Fibroblast of skin of left quadriceps (primary cell): ENCODE measurements at regions not wholly inside any gene's neighbourhood (a gene's known extent, or its start where the extent isn't known, plus 50 kb on each side); places are given as distances from the start of the nearest gene placed in this dataset.
"Not testable (repeated sequence)": the region's sequence is repeated elsewhere in the genome, so short reads cannot be mapped to it uniquely, and the experiment has no call there.

Source experiments
- DNase-seq, 2 experiments: peaks; one replicate each; pipeline ENCODE4 v3.0.0-alpha.2; 2013; ENCODE audit warnings: low read depth in 2 of 2

GRCh38 chr21:31531967-31532366 lies 127.5 kb upstream of the SOD1 start:
- DNase-seq = no peak

DNA sequence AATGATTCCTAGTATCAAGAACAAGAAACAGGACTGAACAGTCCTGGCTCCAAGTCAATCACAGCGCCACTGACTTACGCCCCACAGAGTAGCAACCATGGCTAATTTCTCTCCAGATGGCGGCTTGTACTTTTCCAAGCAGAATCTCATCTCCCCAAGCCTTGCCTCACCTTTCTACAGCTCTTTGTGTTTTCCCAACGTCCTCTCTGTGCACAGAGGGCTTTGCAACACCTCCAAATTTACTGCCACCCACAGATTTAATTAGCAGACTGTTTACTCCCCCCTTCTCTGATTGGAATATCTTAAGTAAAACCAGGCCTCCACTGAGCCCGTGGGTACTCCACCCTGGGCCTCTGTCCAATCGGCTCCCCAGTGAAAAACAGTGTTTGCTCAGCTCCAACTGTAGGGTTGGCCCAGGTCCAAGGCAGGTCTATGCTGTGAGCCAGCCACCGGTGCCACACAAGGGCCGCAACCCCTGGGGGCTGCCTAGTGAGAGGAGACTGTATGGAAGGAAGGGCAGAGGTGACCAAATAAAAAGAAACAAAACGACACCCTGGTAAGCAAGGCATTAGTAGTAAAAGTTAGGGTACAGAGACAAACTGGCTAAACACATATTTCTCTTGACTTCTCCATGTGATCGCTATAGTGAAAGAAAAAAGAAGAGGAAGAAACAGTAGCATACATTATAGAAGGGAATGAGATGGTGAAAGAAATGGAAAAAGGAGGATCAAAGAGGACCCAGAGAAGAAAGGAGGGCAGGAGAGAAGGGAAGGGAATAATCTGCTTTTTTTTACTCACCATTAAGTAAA lies 128.4 kb upstream of the SOD1 start:
- no peak for DNase-seq

GRCh38 chr21:31530364-31530763 lies 129.1 kb upstream of the SOD1 start:
- no peak for DNase-seq

DNA sequence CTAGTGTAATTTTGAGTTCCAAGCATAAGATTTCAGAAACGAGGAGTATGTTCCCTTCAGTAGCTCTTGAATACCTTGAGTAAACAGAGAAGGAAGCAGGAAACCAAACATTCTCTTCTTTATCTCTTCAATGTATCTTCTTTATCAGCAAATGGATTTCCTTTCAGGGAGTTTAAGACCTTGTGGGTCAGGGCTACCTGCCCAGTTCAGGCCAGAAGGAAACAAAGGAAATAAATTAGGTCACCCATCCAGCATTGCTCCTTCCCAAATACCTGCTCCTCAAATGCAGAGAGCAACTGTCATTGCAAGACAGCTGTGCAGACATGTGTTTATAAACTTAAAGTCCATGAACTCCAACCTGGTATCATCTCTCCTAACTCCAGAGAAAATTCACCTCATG lies 130.1 kb upstream of the SOD1 start:
- DNase-seq = no peak

DNA sequence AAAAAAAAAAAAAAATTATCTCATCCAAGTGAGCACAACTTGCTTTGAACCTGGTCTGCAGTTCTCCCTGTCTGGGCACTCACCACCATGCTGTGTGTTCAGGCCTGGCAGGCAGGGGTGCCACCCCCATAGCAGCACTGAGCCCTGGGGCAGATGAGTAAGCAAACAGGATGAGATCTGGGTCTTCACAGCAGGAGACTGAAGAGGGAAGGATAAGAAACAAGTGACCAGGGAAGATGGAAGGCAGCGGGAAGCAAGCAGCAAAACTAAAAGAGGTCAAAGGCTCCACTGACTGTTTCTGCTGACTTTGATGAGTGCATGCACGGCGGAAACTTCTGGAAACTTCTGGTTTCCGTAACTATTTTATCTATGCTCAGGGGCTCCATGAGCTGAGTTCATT lies 133.5 kb upstream of the SOD1 start:
- DNase-seq = no peak

GRCh38 chr21:31524140-31524539 lies 135.4 kb upstream of the SOD1 start:
- no peak for DNase-seq

- DNase-seq = no peak
These were observed 138.0 kb upstream of the SOD1 start for GRCh38 chr21:31521515-31521914.

DNA sequence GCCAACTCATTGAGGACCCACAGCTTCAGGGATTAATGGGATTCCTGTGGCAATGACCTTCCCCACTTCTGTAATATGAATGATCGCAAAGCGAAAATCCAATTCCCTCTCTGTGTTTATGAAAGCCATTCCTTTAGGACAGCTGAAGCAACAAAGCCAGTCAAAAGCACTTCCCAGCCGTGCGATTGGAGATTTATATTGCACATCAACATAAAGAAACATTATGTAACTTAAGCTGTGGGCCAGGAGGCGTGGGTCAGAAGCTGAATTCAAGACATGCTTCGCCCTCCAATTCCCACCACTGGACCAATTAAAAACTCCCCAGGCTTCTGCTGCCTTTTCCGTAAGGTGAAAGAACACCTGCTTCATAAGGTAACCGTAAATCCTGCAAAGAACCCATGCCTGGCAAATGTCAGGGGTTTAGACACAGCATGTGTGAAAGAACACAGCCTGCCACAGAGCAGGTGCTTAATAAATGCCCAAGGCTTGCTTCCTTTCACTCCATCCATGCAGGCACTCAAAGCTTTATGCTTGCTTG lies 138.9 kb upstream of the SOD1 start:
- DNase-seq = peak in 1 of 2 experiments; percentile 7

GRCh38 chr21:31518580-31518979 lies 140.9 kb upstream of the SOD1 start:
- DNase-seq = no peak

DNA sequence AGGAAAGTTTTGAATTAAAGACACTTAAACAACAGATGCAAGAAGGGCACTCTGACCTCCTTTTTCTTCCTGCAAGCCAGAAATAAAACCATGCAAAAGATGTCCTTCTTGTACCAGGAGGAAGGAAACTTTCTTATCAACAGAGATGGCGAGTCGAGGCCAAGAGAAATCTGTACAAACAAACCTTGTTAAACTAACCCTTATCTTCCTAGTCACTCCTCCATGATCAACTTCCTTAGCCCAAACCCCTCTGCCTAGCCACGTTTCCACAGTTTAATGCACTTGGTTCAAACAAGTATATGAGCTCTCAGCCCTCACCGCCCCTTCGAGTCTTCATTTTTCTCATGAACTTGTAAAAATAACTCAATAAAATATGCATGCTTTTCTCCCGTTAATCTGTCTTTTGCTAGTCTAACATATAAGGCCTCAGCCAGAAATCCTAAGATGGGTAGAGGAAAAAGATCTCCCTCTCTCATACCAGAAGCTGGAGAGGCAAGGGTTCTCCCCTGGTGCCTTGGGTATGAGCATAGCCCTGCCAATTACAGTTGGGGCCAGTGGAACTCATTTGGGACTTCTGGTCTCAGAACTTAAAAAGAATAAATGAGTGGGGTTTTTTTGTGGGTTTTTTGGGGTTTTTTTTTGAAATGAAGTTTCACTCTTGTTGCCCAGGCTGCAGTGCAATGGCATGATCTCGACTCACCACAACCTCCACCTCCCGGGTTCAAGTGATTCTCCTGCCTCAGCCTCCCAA lies 141.7 kb upstream of the SOD1 start:
- no peak for DNase-seq

- DNase-seq = no peak
These were observed 144.2 kb upstream of the SOD1 start for GRCh38 chr21:31515253-31515652.

- no peak for DNase-seq
These were observed 144.9 kb upstream of the SOD1 start for GRCh38 chr21:31514598-31514997.

GRCh38 chr21:31513541-31513940 lies 146.0 kb upstream of the SOD1 start:
- DNase-seq = not testable (repeated sequence)

DNA sequence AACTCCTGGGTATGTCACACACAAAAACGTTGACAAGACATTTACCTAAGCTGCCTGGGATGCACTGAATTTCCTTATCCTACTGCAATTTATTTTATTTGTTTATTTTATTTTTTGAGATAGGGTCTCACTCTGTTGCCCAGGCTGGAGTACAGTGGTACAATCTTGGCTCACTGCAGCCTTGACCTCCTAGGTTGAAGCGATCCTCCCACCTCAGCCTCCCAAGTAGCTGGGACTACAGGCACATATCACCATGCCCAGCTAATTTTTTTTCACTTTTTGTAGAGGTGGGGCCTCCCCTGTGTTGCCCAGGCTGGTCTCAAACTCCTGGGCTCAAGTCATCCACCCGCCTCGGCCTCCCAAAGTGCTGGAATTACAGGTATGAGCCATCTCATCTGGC lies 147.5 kb upstream of the SOD1 start:
- not testable (repeated sequence) for DNase-seq

DNA sequence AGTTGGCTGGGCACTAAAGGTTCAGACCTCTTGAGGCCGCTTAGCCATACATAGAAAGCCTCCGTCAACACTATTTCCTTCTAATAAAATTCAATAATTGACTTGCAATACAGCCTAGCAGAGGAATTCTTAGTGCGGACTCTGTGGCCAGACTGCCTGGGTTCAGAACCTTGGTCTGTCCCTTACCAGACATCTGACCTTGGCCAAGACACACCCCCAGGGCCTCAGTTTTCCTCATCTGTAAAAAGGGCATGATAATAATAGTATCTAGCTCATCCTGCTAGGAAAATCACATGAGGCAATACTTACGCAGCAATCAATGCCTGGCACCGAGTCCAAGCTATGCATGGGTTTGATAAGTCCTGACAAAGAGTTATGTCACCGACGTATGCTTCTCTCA lies 148.2 kb upstream of the SOD1 start:
- no peak for DNase-seq

DNA sequence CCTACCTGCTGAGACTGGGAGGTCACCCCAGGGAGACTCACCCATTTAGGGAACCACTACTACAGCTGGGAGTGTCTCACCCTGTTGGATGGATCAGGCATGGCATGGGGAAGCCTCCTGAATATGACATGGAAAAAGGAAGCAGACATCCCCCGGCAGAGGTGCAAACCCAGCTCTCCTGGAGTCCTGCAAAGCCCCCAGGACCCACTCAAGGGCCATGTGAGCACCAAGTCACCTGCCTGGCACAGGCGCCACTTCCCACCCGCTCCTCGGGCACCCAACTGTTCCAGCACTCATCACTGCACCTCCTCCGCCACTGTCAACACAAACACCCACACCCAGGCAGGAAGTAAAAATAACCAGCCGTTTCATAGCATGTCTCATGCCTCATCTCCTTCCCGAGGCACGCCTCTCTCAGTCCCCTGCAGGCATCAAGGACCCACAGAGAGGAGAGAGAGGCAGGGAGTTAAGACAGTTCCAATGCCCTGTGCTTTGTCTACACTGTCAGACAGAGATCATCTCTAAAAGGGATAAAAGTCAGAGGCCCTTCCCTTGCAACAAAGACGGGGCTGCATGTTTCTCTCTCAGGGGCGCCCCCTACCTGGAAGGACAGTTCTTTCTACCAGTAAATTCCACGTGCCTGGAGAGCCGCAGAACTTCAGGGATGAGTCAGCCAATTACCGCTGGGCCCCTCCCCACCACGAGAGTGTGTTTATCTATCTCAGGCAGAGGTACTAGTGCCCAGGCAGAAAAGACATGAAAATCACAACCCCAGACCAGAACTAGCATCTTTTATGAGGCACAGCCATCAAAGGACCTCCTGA lies 150.1 kb upstream of the SOD1 start:
- no peak for DNase-seq

- DNase-seq = no peak
These were observed 153.5 kb upstream of the SOD1 start for GRCh38 chr21:31505975-31506374.

DNA sequence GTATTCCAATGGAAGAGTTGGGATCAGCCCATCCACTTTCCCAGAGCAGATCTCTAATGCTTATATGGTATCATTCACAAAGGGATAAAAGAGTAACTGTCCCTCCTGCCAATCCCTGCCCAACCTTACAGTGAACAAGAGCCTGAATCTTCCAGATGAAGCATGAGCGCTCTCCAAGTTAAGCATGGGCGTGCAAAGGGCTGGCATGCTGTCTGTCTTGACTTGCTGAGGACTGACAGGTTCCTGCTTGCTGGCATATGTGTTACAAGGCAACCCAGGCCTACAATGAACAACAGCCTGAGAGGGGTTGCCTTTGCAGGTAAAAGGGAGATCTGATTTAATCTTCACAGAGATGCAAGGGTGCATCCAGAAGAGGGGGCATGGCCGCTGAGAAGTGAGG lies 155.6 kb upstream of the SOD1 start:
- no peak for DNase-seq

GRCh38 chr21:31503467-31503866 lies 156.0 kb upstream of the SOD1 start:
- no peak for DNase-seq

DNA sequence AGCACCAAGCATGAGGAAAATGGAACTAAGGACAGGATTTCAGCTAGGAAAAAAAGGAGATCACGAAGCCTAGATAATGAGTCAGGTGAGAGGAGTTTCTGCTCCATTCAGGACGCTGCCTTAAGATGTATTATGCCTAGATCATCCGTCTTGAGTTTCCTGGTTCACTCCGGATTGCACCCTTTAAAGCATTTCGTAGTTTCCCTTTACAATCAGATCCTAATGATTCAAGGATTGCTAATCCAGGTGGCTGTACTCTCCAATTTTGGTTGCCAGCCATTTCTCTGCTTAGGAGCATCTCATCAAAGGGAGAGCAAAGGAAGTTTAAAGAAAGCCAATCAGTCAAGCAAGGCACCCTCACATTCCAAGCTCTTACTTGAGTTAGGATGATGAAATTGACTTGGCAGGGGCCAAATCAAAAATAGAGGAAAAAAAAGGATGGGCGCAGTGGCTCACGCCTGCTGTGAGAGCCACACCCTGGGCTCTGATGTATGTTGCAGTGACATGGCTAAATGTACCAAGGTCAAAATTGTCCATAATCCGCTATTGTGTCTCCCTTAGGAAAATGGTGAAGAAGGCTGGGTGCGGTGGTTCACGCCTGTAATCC lies 156.9 kb upstream of the SOD1 start:
- no peak for DNase-seq

GRCh38 chr21:31501926-31502325 lies 157.6 kb upstream of the SOD1 start:
- no peak for DNase-seq

DNA sequence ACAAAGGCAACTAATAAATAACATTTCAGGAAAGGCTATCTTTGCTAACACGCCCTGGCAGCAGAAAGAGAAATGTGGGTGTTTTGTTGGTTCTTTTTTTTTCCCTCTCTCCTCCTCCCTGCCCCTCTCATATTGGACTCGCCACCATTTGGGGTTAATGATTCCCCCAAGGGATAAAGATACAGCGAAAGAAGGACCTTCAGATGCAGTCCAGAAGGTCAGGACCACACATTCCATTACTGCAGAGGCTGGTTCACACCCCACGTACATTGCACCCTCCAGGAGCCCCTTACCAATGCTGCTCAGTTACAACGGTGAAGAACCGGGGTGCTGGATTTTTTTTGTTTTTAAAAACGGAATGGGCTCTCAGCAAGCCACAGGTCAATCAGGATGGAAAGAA lies 156.9 kb upstream of the TIAM1 start:
- no peak for DNase-seq
